Suprapubic skin (tissue), 3 donors: ENCODE measurements at regions not wholly inside any gene's neighbourhood (a gene's known extent, or its start where the extent isn't known, plus 50 kb on each side); places are given as distances from the start of the nearest gene placed in this dataset.

Experiments
- CTCF ChIP-seq, 2 donors: fragments of 200-600 bp in 1 of 2; fragments of 450-650 bp in 1 of 2; sonication (generic) in 1 of 2; IDR thresholded peaks; one replicate each; pipeline ENCODE4 v1.5.1; 2016 to 2019; ENCODE audit warnings: antibody characterized with exemption in 2 of 2, mild to moderate bottlenecking in 1 of 2, moderate library complexity in 1 of 2
- EP300 ChIP-seq: sonication (generic); formaldehyde crosslinking; IDR thresholded peaks from one replicate; pipeline ENCODE4 v1.6.1; 2017; ENCODE audit warnings: antibody characterized with exemption

GRCh38 chr2:217465100-217465499 lies 537.7 kb downstream of the TNS1 start:
- TF ChIP-seq CTCF (IDR thresholded peaks at IDR 0.05) = no peak
- no peak for TF ChIP-seq EP300
